HG03460 (cell line): ENCODE measurements at regions not wholly inside any gene's neighbourhood (a gene's known extent, or its start where the extent isn't known, plus 50 kb on each side); places are given as distances from the start of the nearest gene placed in this dataset.

ENCODE experiments used
- ATAC-seq: cut with Tn5 transposase; IDR thresholded peaks from one replicate; pipeline ENCODE4 v1.9.1; 2021; ENCODE audit not compliant: unreplicated experiment

- ATAC-seq, result no peak
Observed at GRCh38 chr2:45216118-45216517, 206.9 kb upstream of the SIX2 start.

GRCh38 chr2:45214550-45214949 is 205.3 kb upstream of the SIX2 start:
- no peak for ATAC-seq

GRCh38 chr2:45212953-45213635 is 203.8 kb upstream of the SIX2 start:
- ATAC-seq, result no peak

GRCh38 chr2:45211636-45212035 is 202.4 kb upstream of the SIX2 start:
- ATAC-seq, result no peak

- ATAC-seq, result no peak
Observed at GRCh38 chr2:45210462-45211195, 201.4 kb upstream of the SIX2 start.

GRCh38 chr2:45209875-45210274 is 200.6 kb upstream of the SIX2 start:
- no peak for ATAC-seq

- ATAC-seq, result no peak
Observed at GRCh38 chr2:45209302-45209701, 200.1 kb upstream of the SIX2 start.

- ATAC-seq, result no peak
Observed at GRCh38 chr2:45207101-45207500, 197.8 kb upstream of the SIX2 start.

GRCh38 chr2:45205985-45206384 is 196.7 kb upstream of the SIX2 start:
- no peak for ATAC-seq

GRCh38 chr2:45205480-45205879 is 196.2 kb upstream of the SIX2 start:
- ATAC-seq, result no peak

GRCh38 chr2:45203400-45203799 is 194.1 kb upstream of the SIX2 start:
- no peak for ATAC-seq

GRCh38 chr2:45199973-45200372 is 190.7 kb upstream of the SIX2 start:
- ATAC-seq, result no peak

GRCh38 chr2:45195916-45196315 is 186.7 kb upstream of the SIX2 start:
- no peak for ATAC-seq

- no peak for ATAC-seq
Observed at GRCh38 chr2:45194596-45194995, 185.3 kb upstream of the SIX2 start.

- ATAC-seq, result no peak
Observed at GRCh38 chr2:45193581-45193980, 184.3 kb upstream of the SIX2 start.

GRCh38 chr2:45192991-45193390 is 183.7 kb upstream of the SIX2 start:
- ATAC-seq, result no peak

- ATAC-seq, result no peak
Observed at GRCh38 chr2:45192481-45192880, 183.2 kb upstream of the SIX2 start.

- ATAC-seq, result no peak
Observed at GRCh38 chr2:45191976-45192375, 182.7 kb upstream of the SIX2 start.

GRCh38 chr2:45191146-45191863 is 182.1 kb upstream of the SIX2 start:
- ATAC-seq, result no peak

GRCh38 chr2:45190481-45190942 is 181.3 kb upstream of the SIX2 start:
- no peak for ATAC-seq

GRCh38 chr2:45184606-45185005 is 175.4 kb upstream of the SIX2 start:
- ATAC-seq, result no peak
